H1 (cell line): ENCODE measurements at regions not wholly inside any gene's neighbourhood (a gene's known extent, or its start where the extent isn't known, plus 50 kb on each side); places are given as distances from the start of the nearest gene placed in this dataset.

ENCODE experiments used
- CTCF ChIA-PET: fragments of 300-600 bp; sonication (Branson Sonifier 250); formaldehyde crosslinking; loops from one replicate; lab custom pipeline; 2021; ENCODE audit not compliant: partially characterized antibody; lab: Charles Lee
- POLR2A ChIA-PET: fragments of 300-600 bp; sonication (Branson Sonifier 250); formaldehyde crosslinking; loops from one replicate; lab custom pipeline; 2021; ENCODE audit warnings: inconsistent platforms; ENCODE audit not compliant: partially characterized antibody; lab: Charles Lee
- DNase-seq, 2 experiments: peaks; one replicate each; pipeline versions ENCODE4 v3.0.0 to v3.0.0-alpha.2; 2010 to 2022; ENCODE audit warnings: low spot score in 2 of 2, low read depth in 1 of 2, mixed read lengths in 1 of 2
- FAIRE-seq: peaks from 2 replicates; lab custom pipeline; 2011; peaks lifted over from hg19 to GRCh38; lab: Jason Lieb, UNC
- H2AFZ ChIP-seq: 2 replicates; pipeline ENCODE4 v1.8.1; 2012; ENCODE audit warnings: low read length, inconsistent platforms
- H2AK5ac ChIP-seq: 2 replicates; pipeline ENCODE4 v1.6.1; 2013; ENCODE audit warnings: low read depth, low read length
- H2BK120ac ChIP-seq: replicated peaks from 2 replicates; pipeline ENCODE3; 2013; ENCODE audit warnings: low read depth, low read length, inconsistent platforms
- H2BK12ac ChIP-seq: 2 replicates; pipeline ENCODE4 v1.6.1; 2013; ENCODE audit warnings: low read depth, low read length
- H2BK15ac ChIP-seq: 2 replicates; pipeline ENCODE4 v1.6.1; 2013; ENCODE audit warnings: low read length
- H2BK20ac ChIP-seq: 2 replicates; pipeline ENCODE4 v1.6.1; 2013; ENCODE audit warnings: low read length
- H2BK5ac ChIP-seq: 2 replicates; pipeline ENCODE4 v1.6.1; 2013; ENCODE audit warnings: low read depth, low read length
- H3K14ac ChIP-seq: 2 replicates; pipeline ENCODE4 v1.6.1; 2013; ENCODE audit warnings: inconsistent platforms; ENCODE audit not compliant: insufficient read length
- H3K18ac ChIP-seq: 2 replicates; pipeline ENCODE4 v1.6.1; 2013; ENCODE audit warnings: low read length; ENCODE audit errors: extremely low read depth
- H3K23ac ChIP-seq: 2 replicates; pipeline ENCODE4 v1.6.1; 2013; ENCODE audit warnings: inconsistent platforms; ENCODE audit not compliant: insufficient read length
- H3K23me2 ChIP-seq: 2 replicates; pipeline ENCODE4 v1.6.1; 2013; ENCODE audit warnings: low read depth, low read length
- H3K27ac ChIP-seq: 2 replicates; pipeline ENCODE4 v1.6.1; 2011; ENCODE audit warnings: low read depth, low read length, inconsistent platforms
- H3K27me3 ChIP-seq, 4 experiments: replicated peaks in 1 of 4; 1 replicate in 1 of 4; 2 replicates in 3 of 4; pipeline versions ENCODE4 v1.6.1 to v1.8.1; 2011 to 2013; ENCODE audit warnings: low read length in 3 of 4, mild to moderate bottlenecking in 3 of 4, inconsistent platforms in 2 of 4, mixed read lengths in 2 of 4, moderate library complexity in 1 of 4; ENCODE audit not compliant: control insufficient read depth in 3 of 4, insufficient read depth in 3 of 4; ENCODE audit errors: extremely low read depth in 1 of 4
- H3K36me3 ChIP-seq, 4 experiments: 2 replicates each; pipeline versions ENCODE4 v1.6.1 to v1.8.1; 2011 to 2013; ENCODE audit warnings: mild to moderate bottlenecking in 4 of 4, low read length in 3 of 4, moderate library complexity in 2 of 4, control low read depth in 1 of 4, inconsistent platforms in 1 of 4; ENCODE audit not compliant: insufficient read depth in 4 of 4, control insufficient read depth in 2 of 4
- H3K4ac ChIP-seq: replicated peaks from 2 replicates; pipeline ENCODE3; 2013; ENCODE audit warnings: low read length, low read depth, mixed read lengths, inconsistent platforms; ENCODE audit not compliant: insufficient read length
- H3K4me1 ChIP-seq, 4 experiments: replicated peaks in 1 of 4; 1 replicate in 1 of 4; 2 replicates in 3 of 4; pipeline versions ENCODE4 v1.6.1 to v1.8.1; 2011 to 2013; ENCODE audit warnings: low read length in 3 of 4, inconsistent platforms in 2 of 4, mixed read lengths in 1 of 4; ENCODE audit not compliant: insufficient read depth in 4 of 4, control insufficient read depth in 3 of 4
- H3K4me2 ChIP-seq, 2 experiments: 2 replicates each; pipeline versions ENCODE4 v1.6.1 to v1.8.1; 2011 to 2013; ENCODE audit warnings: low read depth in 2 of 2, low read length in 2 of 2, control low read depth in 1 of 2, inconsistent platforms in 1 of 2, mild to moderate bottlenecking in 1 of 2; ENCODE audit not compliant: insufficient read depth in 1 of 2
- H3K4me3 ChIP-seq, 4 experiments: fragments of 200-600, 300-600 bp in 1 of 4; sonication (generic), shearing (Covaris generic), sonication (Bioruptor Twin) in 1 of 4; 2 replicates each; pipeline versions ENCODE4 v1.5.1 to v1.8.1; 2011 to 2016; ENCODE audit warnings: low read length in 4 of 4, low read depth in 3 of 4, control low read depth in 2 of 4, inconsistent platforms in 2 of 4, mild to moderate bottlenecking in 2 of 4, mixed read lengths in 1 of 4, moderate library complexity in 1 of 4; ENCODE audit not compliant: insufficient read depth in 2 of 4; ENCODE audit errors: extremely low read depth in 1 of 4
- H3K56ac ChIP-seq: replicated peaks from 2 replicates; pipeline ENCODE3; 2013; ENCODE audit warnings: low read depth, mild to moderate bottlenecking, mixed read lengths, low read length, inconsistent platforms; ENCODE audit not compliant: insufficient read length
- H3K79me1 ChIP-seq: 2 replicates; pipeline ENCODE4 v1.6.1; 2013; ENCODE audit warnings: low read depth, low read length, control low read depth
- H3K79me2 ChIP-seq, 2 experiments: 2 replicates each; pipeline versions ENCODE4 v1.6.1 to v1.8.1; 2012 to 2013; ENCODE audit warnings: low read length in 2 of 2, mild to moderate bottlenecking in 2 of 2, inconsistent platforms in 1 of 2; ENCODE audit not compliant: insufficient read depth in 2 of 2, control insufficient read depth in 1 of 2
- H3K9ac ChIP-seq, 4 experiments: replicated peaks in 1 of 4; 1 replicate in 1 of 4; 2 replicates in 3 of 4; pipeline versions ENCODE4 v1.6.1 to v1.8.1; 2011 to 2013; ENCODE audit warnings: low read depth in 3 of 4, low read length in 3 of 4, control low read depth in 2 of 4, mild to moderate bottlenecking in 2 of 4, moderate library complexity in 2 of 4, inconsistent platforms in 1 of 4; ENCODE audit errors: extremely low read depth in 1 of 4
- H3K9me3 ChIP-seq, 2 experiments: 2 replicates each; pipeline versions ENCODE4 v1.6.1 to v1.8.1; 2012 to 2013; ENCODE audit warnings: mild to moderate bottlenecking in 2 of 2, moderate library complexity in 2 of 2, control low read depth in 1 of 2, inconsistent platforms in 1 of 2, low read depth in 1 of 2, low read length in 1 of 2, mixed read lengths in 1 of 2; ENCODE audit not compliant: insufficient read depth in 2 of 2
- H4K20me1 ChIP-seq, 2 experiments: replicated peaks in 1 of 2; 2 replicates each; pipeline versions ENCODE3 to v1.8.1; 2011 to 2013; ENCODE audit warnings: inconsistent platforms in 2 of 2, low read length in 2 of 2, mild to moderate bottlenecking in 1 of 2; ENCODE audit not compliant: insufficient read depth in 2 of 2, control insufficient read depth in 1 of 2
- H4K5ac ChIP-seq: 2 replicates; pipeline ENCODE4 v1.6.1; 2013; ENCODE audit warnings: low read length, low read depth, mixed read lengths, inconsistent platforms; ENCODE audit not compliant: insufficient read length
- H4K8ac ChIP-seq: 2 replicates; pipeline ENCODE4 v1.8.0; 2013; ENCODE audit warnings: mild to moderate bottlenecking, moderate library complexity, low read length, inconsistent platforms; ENCODE audit not compliant: insufficient read depth; ENCODE audit errors: extremely low read depth
- H4K91ac ChIP-seq: replicated peaks from 2 replicates; pipeline ENCODE3; 2013; ENCODE audit warnings: low read length, mixed read lengths, inconsistent platforms; ENCODE audit not compliant: insufficient read length
- ASH2L ChIP-seq: fragments of 200-600, 300-600 bp; sonication (generic); IDR thresholded peaks from one replicate; pipeline ENCODE4 v1.7.1; 2017; ENCODE audit warnings: low read length
- ATF2 ChIP-seq: IDR thresholded peaks from 2 replicates; pipeline ENCODE4 v1.6.1; 2012; ENCODE audit warnings: low read length, inconsistent platforms
- CBX8 ChIP-seq: fragments of 300-800, 300-1000 bp; sonication (generic); IDR thresholded peaks from 2 replicates; pipeline ENCODE4 v1.7.1; 2016; ENCODE audit warnings: low read depth, low read length, borderline replicate concordance
- CHD2 ChIP-seq: IDR thresholded peaks from 2 replicates; pipeline ENCODE4 v1.6.1; 2012; ENCODE audit warnings: low read length, improper control_type of control experiment
- KDM1A ChIP-seq: fragments of 200-600, 300-600 bp; sonication (generic); IDR thresholded peaks from 2 replicates; pipeline ENCODE4 v1.7.1; 2016; ENCODE audit warnings: mild to moderate bottlenecking, low read length, borderline replicate concordance
- NANOG ChIP-seq: IDR thresholded peaks from 2 replicates; pipeline ENCODE4 v1.6.1; 2011; ENCODE audit warnings: low read length, low read depth, mild to moderate bottlenecking, inconsistent platforms; ENCODE audit not compliant: insufficient read depth, poor library complexity, severe bottlenecking
- PHF8 ChIP-seq: fragments of 200-600 bp; sonication (generic); conservative IDR thresholded peaks from 2 replicates; pipeline ENCODE4 v1.7.1; 2012; ENCODE audit warnings: low read depth, mild to moderate bottlenecking, inconsistent platforms, low read length, moderate library complexity
- POU5F1 ChIP-seq: IDR thresholded peaks from 2 replicates; pipeline ENCODE4 v1.6.1; 2011; ENCODE audit warnings: low read depth, mild to moderate bottlenecking, low read length, moderate library complexity
- RAD21 ChIP-seq, 2 experiments: IDR thresholded peaks in 1 of 2; conservative IDR thresholded peaks in 1 of 2; 2 replicates each; pipeline ENCODE4 v1.6.1; 2011; ENCODE audit warnings: low read depth in 2 of 2, low read length in 2 of 2, improper control_type of control experiment in 1 of 2, inconsistent platforms in 1 of 2, mild to moderate bottlenecking in 1 of 2, moderate library complexity in 1 of 2
- RXRA ChIP-seq: IDR thresholded peaks from 2 replicates; pipeline ENCODE4 v1.6.1; 2011; ENCODE audit warnings: low read depth, mild to moderate bottlenecking, low read length, moderate library complexity; ENCODE audit not compliant: insufficient read depth
- TAF7 ChIP-seq: optimal IDR thresholded peaks from 2 replicates; pipeline ENCODE3; 2011; ENCODE audit warnings: low read depth, mild to moderate bottlenecking, inconsistent platforms, low read length, moderate library complexity, borderline replicate concordance
- YY1 ChIP-seq: IDR thresholded peaks from 2 replicates; pipeline ENCODE4 v1.6.1; 2011; ENCODE audit warnings: low read depth, mild to moderate bottlenecking, low read length
- WGBS, 2 experiments: shearing (Covaris generic) in 1 of 2; methylation state at CpG; one replicate each; pipeline versions ENCODE4 v1.1.6 to v1.1.7; 2013 to 2015; ENCODE audit warnings: low lambda C conversion rate in 2 of 2, mixed read lengths in 2 of 2, inconsistent platforms in 1 of 2, low coverage in 1 of 2, missing lambda C conversion rate in 1 of 2; ENCODE audit not compliant: insufficient replicate concordance in 2 of 2, insufficient coverage in 1 of 2, insufficient read length in 1 of 2; ENCODE audit errors: extremely low coverage in 1 of 2, missing lambda C conversion rate in 1 of 2; 5-methylcytosine and 5-hydroxymethylcytosine counted together

- H3K79me1 ChIP-seq, result no peaks in the 10 kb centered on the region
- FAIRE-seq (no peak), DNase-seq (no peak)
- no peaks in the 10 kb centered on the region for H4K20me1 ChIP-seq
- H3K4me3 ChIP-seq, result no peak overlapping the region
- no peak overlapping the region for H3K27ac ChIP-seq
- no peak overlapping the region for H4K91ac ChIP-seq
- no peak overlapping the region for H3K23ac ChIP-seq
- H4K8ac ChIP-seq, result no peak overlapping the region
- no peak overlapping the region for H2AK5ac ChIP-seq
- H3K9me3 ChIP-seq, result no peaks in the 10 kb centered on the region
- CTCF ChIA-PET, result no interaction called here
- no peak overlapping the region for H3K18ac ChIP-seq
- H3K23me2 ChIP-seq, result no peaks in the 10 kb centered on the region
- H3K9ac ChIP-seq, result no peak overlapping the region
- H2AFZ ChIP-seq, result no peak overlapping the region
- H4K5ac ChIP-seq, result no peak overlapping the region
- H2BK12ac ChIP-seq, result no peak overlapping the region
- no peaks in the 10 kb centered on the region for H3K27me3 ChIP-seq
- H3K56ac ChIP-seq, result no peak overlapping the region
- no peaks in the 10 kb centered on the region for H3K4me1 ChIP-seq
- H3K4me2 ChIP-seq, result no peak overlapping the region
- no peak overlapping the region for H2BK20ac ChIP-seq
- POLR2A ChIA-PET, result no interaction called here
- H3K79me2 ChIP-seq, result no peaks in the 10 kb centered on the region
- WGBS, 2 experiments, result 96% methylated on average over 1 of the region's 1 CpG; no CpG with 5 or more reads in 1 of the 2 experiments
- H3K14ac ChIP-seq, result no peak overlapping the region
- no peak overlapping the region for H3K4ac ChIP-seq
- no peaks in the 10 kb centered on the region for H3K36me3 ChIP-seq
- H2BK15ac ChIP-seq, result no peak overlapping the region
- no peak overlapping the region for H2BK120ac ChIP-seq
- H2BK5ac ChIP-seq, result no peak overlapping the region
- TF ChIP-seq POU5F1, result no peak
- no peak for TF ChIP-seq RXRA
- no peak for TF ChIP-seq YY1
- no peak for TF ChIP-seq CHD2
- no peak for TF ChIP-seq TAF7
- no peak for TF ChIP-seq PHF8
- TF ChIP-seq ATF2, result no peak
- no peak for TF ChIP-seq KDM1A
- TF ChIP-seq NANOG, result no peak
- TF ChIP-seq RAD21 (IDR thresholded peaks at IDR 0.05 in 1 of 2, conservative IDR thresholded peaks at IDR 0.05 in 1 of 2; ENCODE audit: low read depth in 2 of 2, low read length in 2 of 2), result no peak
- TF ChIP-seq ASH2L, result no peak
- no peak for TF ChIP-seq CBX8
Observed at GRCh38 chr12:91846466-91847055, 299.1 kb downstream of the BTG1 start.
